ENCODE measurements at regions not wholly inside any gene's neighbourhood (a gene's known extent, or its start where the extent isn't known, plus 50 kb on each side); places are given as distances from the start of the nearest gene placed in this dataset.

GRCh38 chr6:92111386-92111785 is 1308.0 kb downstream of the EPHA7 start:
- no peaks in the 10 kb centered on the region for H3K79me2 ChIP-seq (ENCODE audit: control insufficient read depth, insufficient read depth, low read length)
- no peak overlapping the region for H3K4me2 ChIP-seq (ENCODE audit: extremely low read depth, insufficient read depth, low read length)
- H3K27ac ChIP-seq (ENCODE audit: insufficient read depth, low read length) = no peak overlapping the region
- H3K36me3 ChIP-seq (ENCODE audit: control insufficient read depth, insufficient read depth, low read length) = no peaks in the 10 kb centered on the region
- H3K4me3 ChIP-seq (replicated peaks in 1 of 4; ENCODE audit: control extremely low read depth in 1 of 4, insufficient read depth in 1 of 4, low read depth in 3 of 4, low read length in 4 of 4) = no peak overlapping the region
- no peaks in the 10 kb centered on the region for H3K27me3 ChIP-seq (ENCODE audit: control insufficient read depth, insufficient read depth, low read length)
- no peak overlapping the region for H3K9ac ChIP-seq (ENCODE audit: insufficient read depth, low read length)
- H2AFZ ChIP-seq (ENCODE audit: low read length) = no peak overlapping the region
- H3K9me3 ChIP-seq (ENCODE audit: control insufficient read depth, insufficient read depth, low read depth, low read length) = no peaks in the 10 kb centered on the region
- no peaks in the 10 kb centered on the region for H4K20me1 ChIP-seq (ENCODE audit: control insufficient read depth, extremely low read depth, insufficient read depth, low read length)
- TF ChIP-seq EZH2 (IDR thresholded peaks at IDR 0.05; ENCODE audit: low read length, missing control alignments) = no peak
- no peak for TF ChIP-seq CTCF (conservative IDR thresholded peaks at IDR 0.05 in 1 of 2, IDR thresholded peaks at IDR 0.05 in 1 of 2; ENCODE audit: low read depth in 1 of 2, low read length in 2 of 2)
- DNase-seq (ENCODE audit: low read depth in 2 of 2) = peak in 1 of 2 donors; percentile 6
- no peaks in the 10 kb centered on the region for H3K4me1 ChIP-seq (ENCODE audit: control insufficient read depth, extremely low read depth, insufficient read depth, low read length)

- peak in 1 of 2 donors; percentile 18 for DNase-seq (ENCODE audit: low read depth in 2 of 2)
Measured at GRCh38 chr6:92110403-92110802, 1309.0 kb downstream of the EPHA7 start.

GRCh38 chr6:92109956-92110355 is 1309.4 kb downstream of the EPHA7 start:
- Histone ChIP-seq H4K20me1 (ENCODE audit: control insufficient read depth, extremely low read depth, insufficient read depth, low read length) (no peaks in the 10 kb centered on the region), H3K4me3 (replicated peaks in 1 of 4; ENCODE audit: control extremely low read depth in 1 of 4, insufficient read depth in 1 of 4, low read depth in 3 of 4, low read length in 4 of 4) (no peak overlapping the region), H2AFZ (ENCODE audit: low read length) (no peak overlapping the region), H3K9ac (ENCODE audit: insufficient read depth, low read length) (no peak overlapping the region), H3K4me1 (ENCODE audit: control insufficient read depth, extremely low read depth, insufficient read depth, low read length) (no peaks in the 10 kb centered on the region), H3K9me3 (ENCODE audit: control insufficient read depth, insufficient read depth, low read depth, low read length) (no peaks in the 10 kb centered on the region), H3K27me3 (ENCODE audit: control insufficient read depth, insufficient read depth, low read length) (no peaks in the 10 kb centered on the region), H3K4me2 (ENCODE audit: extremely low read depth, insufficient read depth, low read length) (no peak overlapping the region), H3K27ac (ENCODE audit: insufficient read depth, low read length) (no peak overlapping the region), H3K79me2 (ENCODE audit: control insufficient read depth, insufficient read depth, low read length) (no peaks in the 10 kb centered on the region), H3K36me3 (ENCODE audit: control insufficient read depth, insufficient read depth, low read length) (no peaks in the 10 kb centered on the region)
- TF ChIP-seq CTCF (conservative IDR thresholded peaks at IDR 0.05 in 1 of 2, IDR thresholded peaks at IDR 0.05 in 1 of 2; ENCODE audit: low read depth in 1 of 2, low read length in 2 of 2) = no peak
- TF ChIP-seq EZH2 (IDR thresholded peaks at IDR 0.05; ENCODE audit: low read length, missing control alignments) = no peak
- no peak for DNase-seq (ENCODE audit: low read depth in 2 of 2)

More at GRCh38 chr6:92110403-92110802, 1309.0 kb downstream of the EPHA7 start:
- Histone ChIP-seq H3K9ac (ENCODE audit: insufficient read depth, low read length) (no peak overlapping the region), H3K4me1 (ENCODE audit: control insufficient read depth, extremely low read depth, insufficient read depth, low read length) (no peaks in the 10 kb centered on the region), H3K9me3 (ENCODE audit: control insufficient read depth, insufficient read depth, low read depth, low read length) (no peaks in the 10 kb centered on the region), H3K4me3 (replicated peaks in 1 of 4; ENCODE audit: control extremely low read depth in 1 of 4, insufficient read depth in 1 of 4, low read depth in 3 of 4, low read length in 4 of 4) (no peak overlapping the region), H3K4me2 (ENCODE audit: extremely low read depth, insufficient read depth, low read length) (no peak overlapping the region), H2AFZ (ENCODE audit: low read length) (no peak overlapping the region), H3K27ac (ENCODE audit: insufficient read depth, low read length) (no peak overlapping the region), H4K20me1 (ENCODE audit: control insufficient read depth, extremely low read depth, insufficient read depth, low read length) (no peaks in the 10 kb centered on the region), H3K79me2 (ENCODE audit: control insufficient read depth, insufficient read depth, low read length) (no peaks in the 10 kb centered on the region), H3K27me3 (ENCODE audit: control insufficient read depth, insufficient read depth, low read length) (no peaks in the 10 kb centered on the region), H3K36me3 (ENCODE audit: control insufficient read depth, insufficient read depth, low read length) (no peaks in the 10 kb centered on the region)
- TF ChIP-seq CTCF (conservative IDR thresholded peaks at IDR 0.05 in 1 of 2, IDR thresholded peaks at IDR 0.05 in 1 of 2; ENCODE audit: low read depth in 1 of 2, low read length in 2 of 2) (no peak), EZH2 (IDR thresholded peaks at IDR 0.05; ENCODE audit: low read length, missing control alignments) (no peak)

Measured in fibroblast of lung (primary cell).